IMR-90 (cell line): ENCODE measurements at regions not wholly inside any gene's neighbourhood (a gene's known extent, or its start where the extent isn't known, plus 50 kb on each side); places are given as distances from the start of the nearest gene placed in this dataset.

Source experiments
- ATAC-seq: fragments of 200-7000 bp; cut with Tn5 transposase; 2 replicates; pipeline ENCODE4 v1.9.1; 2020; ENCODE audit warnings: low read depth, mild to moderate bottlenecking, moderate library complexity
- BruUV-seq: library from RNA; stranded (reverse); fragments of 400-500 nt; replicated peaks from 2 replicates; lab custom pipeline; 2021; lab: Mats Ljungman, UMichigan
- CTCF ChIA-PET: fragments of 300-600 bp; formaldehyde crosslinking; extraction: SDS; loops from one replicate; lab custom pipeline; 2021; ENCODE audit warnings: antibody characterized with exemption; lab: Yijun Ruan, JAX
- POLR2A ChIA-PET: fragments of 300-600 bp; sonication (Branson Sonifier 250); formaldehyde crosslinking; loops from one replicate; lab custom pipeline; 2022; ENCODE audit warnings: antibody characterized with exemption; ENCODE audit not compliant: unreplicated experiment; lab: Charles Lee
- DNase-seq: peaks from one replicate; pipeline ENCODE4 v3.0.0; 2013
- H2AFZ ChIP-seq: replicated peaks from 2 replicates; pipeline ENCODE3; 2013; ENCODE audit warnings: low read length, mild to moderate bottlenecking; ENCODE audit not compliant: poor library complexity
- H2AK5ac ChIP-seq: 2 replicates; pipeline ENCODE4 v1.6.1; 2013; ENCODE audit warnings: low read depth, low read length, inconsistent platforms
- H2AK9ac ChIP-seq: replicated peaks from 2 replicates; pipeline ENCODE3; 2013; ENCODE audit warnings: mild to moderate bottlenecking, low read depth, low read length, moderate library complexity; ENCODE audit not compliant: poor library complexity
- H2BK120ac ChIP-seq: 2 replicates; pipeline ENCODE4 v1.6.1; 2013; ENCODE audit warnings: low read depth, low read length, inconsistent platforms
- H2BK15ac ChIP-seq: 3 replicates; pipeline ENCODE4 v1.6.1; 2013; ENCODE audit warnings: low read depth, low read length, inconsistent platforms
- H2BK20ac ChIP-seq: 2 replicates; pipeline ENCODE4 v1.6.1; 2013; ENCODE audit warnings: low read depth, mild to moderate bottlenecking, inconsistent platforms, low read length, moderate library complexity
- H2BK5ac ChIP-seq: 2 replicates; pipeline ENCODE4 v1.6.1; 2013; ENCODE audit warnings: mild to moderate bottlenecking, low read depth, low read length, inconsistent platforms; ENCODE audit not compliant: poor library complexity, severe bottlenecking
- H3K14ac ChIP-seq: replicated peaks from 2 replicates; pipeline ENCODE4 v1.6.1; 2013; ENCODE audit warnings: low read depth, low read length, inconsistent platforms
- H3K18ac ChIP-seq: 2 replicates; pipeline ENCODE4 v1.6.1; 2013; ENCODE audit warnings: low read depth, low read length, control low read depth
- H3K23ac ChIP-seq: 2 replicates; pipeline ENCODE4 v1.6.1; 2013; ENCODE audit warnings: low read depth, low read length, inconsistent platforms
- H3K27ac ChIP-seq: 2 replicates; pipeline ENCODE4 v1.5.1; 2013; ENCODE audit warnings: mild to moderate bottlenecking, control low read depth, low read length; ENCODE audit not compliant: insufficient read depth
- H3K27me3 ChIP-seq: 2 replicates; pipeline ENCODE4 v1.6.1; 2013; ENCODE audit warnings: low read length; ENCODE audit not compliant: control insufficient read depth, insufficient read depth
- H3K36me3 ChIP-seq: 2 replicates; pipeline ENCODE4 v1.6.1; 2013; ENCODE audit warnings: low read length, mixed read lengths; ENCODE audit not compliant: control insufficient read depth, insufficient read depth
- H3K4ac ChIP-seq: 2 replicates; pipeline ENCODE4 v1.6.1; 2013; ENCODE audit warnings: low read depth, low read length, inconsistent platforms
- H3K4me1 ChIP-seq: 2 replicates; pipeline ENCODE4 v1.6.1; 2013; ENCODE audit warnings: low read length, mixed read lengths; ENCODE audit not compliant: control insufficient read depth, insufficient read depth
- H3K4me2 ChIP-seq: 2 replicates; pipeline ENCODE4 v1.6.1; 2013; ENCODE audit warnings: low read depth, mild to moderate bottlenecking, control low read depth, low read length, moderate library complexity
- H3K4me3 ChIP-seq: 2 replicates; pipeline ENCODE4 v1.5.1; 2013; ENCODE audit warnings: low read depth, mild to moderate bottlenecking, control low read depth, low read length, moderate library complexity; ENCODE audit not compliant: insufficient read depth
- H3K56ac ChIP-seq: 2 replicates; pipeline ENCODE4 v1.6.1; 2013; ENCODE audit warnings: low read length, inconsistent platforms; ENCODE audit not compliant: insufficient read depth; ENCODE audit errors: extremely low read depth
- H3K79me1 ChIP-seq, 2 experiments: 2 replicates each; pipeline ENCODE4 v1.6.1; 2013; ENCODE audit warnings: low read length in 2 of 2, inconsistent platforms in 1 of 2, low read depth in 1 of 2
- H3K9ac ChIP-seq: 2 replicates; pipeline ENCODE4 v1.6.1; 2013; ENCODE audit warnings: low read depth, low read length, control low read depth
- H3K9me1 ChIP-seq: 2 replicates; pipeline ENCODE4 v1.6.1; 2013; ENCODE audit warnings: low read length, inconsistent platforms; ENCODE audit not compliant: insufficient read depth
- H3K9me3 ChIP-seq: 2 replicates; pipeline ENCODE4 v1.6.1; 2013; ENCODE audit warnings: low read length; ENCODE audit not compliant: control insufficient read depth, insufficient read depth
- H4K20me1 ChIP-seq: 2 replicates; pipeline ENCODE4 v1.6.1; 2013; ENCODE audit warnings: low read length, inconsistent platforms; ENCODE audit not compliant: insufficient read depth
- H4K5ac ChIP-seq: 2 replicates; pipeline ENCODE4 v1.6.1; 2013; ENCODE audit warnings: mild to moderate bottlenecking, low read depth, low read length, control low read depth
- H4K8ac ChIP-seq, 2 experiments: 2 replicates each; pipeline ENCODE4 v1.6.1; 2013; ENCODE audit warnings: low read depth in 2 of 2, low read length in 2 of 2, control low read depth in 1 of 2, inconsistent platforms in 1 of 2
- H4K91ac ChIP-seq: 2 replicates; pipeline ENCODE4 v1.6.1; 2013; ENCODE audit warnings: low read depth, low read length, inconsistent platforms; ENCODE audit not compliant: insufficient read depth
- BHLHE40 ChIP-seq: fragments of 150-350 bp; IDR thresholded peaks from 2 replicates; pipeline ENCODE4 v1.6.1; 2016; ENCODE audit warnings: mild to moderate bottlenecking, low read depth, low read length
- CHD1 ChIP-seq: IDR thresholded peaks from 2 replicates; pipeline ENCODE4 v1.6.1; 2012; ENCODE audit warnings: low read depth, low read length, improper control_type of control experiment
- ELK1 ChIP-seq: fragments of 150-350 bp; IDR thresholded peaks from 2 replicates; pipeline ENCODE4 v1.6.1; 2016; ENCODE audit warnings: low read depth, mild to moderate bottlenecking, low read length, moderate library complexity, borderline replicate concordance
- FOS ChIP-seq: fragments of 150-350 bp; IDR thresholded peaks from 2 replicates; pipeline ENCODE4 v1.6.1; 2016; ENCODE audit warnings: low read depth, low read length
- MAFK ChIP-seq: IDR thresholded peaks from 2 replicates; pipeline ENCODE4 v1.6.1; 2012; ENCODE audit warnings: low read depth, low read length, improper control_type of control experiment
- MAZ ChIP-seq: IDR thresholded peaks from 2 replicates; pipeline ENCODE4 v1.6.1; 2012; ENCODE audit warnings: low read depth, mild to moderate bottlenecking, low read length, improper control_type of control experiment, moderate library complexity, borderline replicate concordance
- MXI1 ChIP-seq: IDR thresholded peaks from 2 replicates; pipeline ENCODE4 v1.6.1; 2012; ENCODE audit warnings: low read depth, mild to moderate bottlenecking, low read length, moderate library complexity, borderline replicate concordance
- NFE2L2 ChIP-seq: fragments of 150-350 bp; IDR thresholded peaks from 2 replicates; pipeline ENCODE4 v1.6.1; 2016; ENCODE audit warnings: low read depth, mild to moderate bottlenecking, low read length
- POLR2A ChIP-seq: IDR thresholded peaks from 2 replicates; pipeline ENCODE4 v1.6.1; 2012; ENCODE audit warnings: mild to moderate bottlenecking, low read depth, low read length
- RCOR1 ChIP-seq: IDR thresholded peaks from 2 replicates; pipeline ENCODE4 v1.6.1; 2012; ENCODE audit warnings: mild to moderate bottlenecking, low read length, improper control_type of control experiment; ENCODE audit not compliant: insufficient replicate concordance
- RFX5 ChIP-seq: IDR thresholded peaks from 2 replicates; pipeline ENCODE4 v1.8.0; 2012; ENCODE audit warnings: low read depth, mild to moderate bottlenecking, low read length, moderate library complexity
- SMC3 ChIP-seq: fragments of 150-350 bp; IDR thresholded peaks from 2 replicates; pipeline ENCODE4 v1.6.1; 2016; ENCODE audit warnings: low read depth, mild to moderate bottlenecking, antibody characterized with exemption, low read length, moderate library complexity
- USF2 ChIP-seq: fragments of 150-350 bp; IDR thresholded peaks from 2 replicates; pipeline ENCODE4 v1.6.1; 2017; ENCODE audit warnings: mild to moderate bottlenecking, antibody characterized with exemption, low read length, low read depth
- WGBS, 2 experiments: methylation state at CpG; one replicate each; pipeline versions ENCODE4 v1.1.5 to v1.1.7; 2013; ENCODE audit warnings: missing lambda C conversion rate in 2 of 2; ENCODE audit not compliant: insufficient read length in 1 of 2; ENCODE audit errors: extremely low coverage in 2 of 2; 5-methylcytosine and 5-hydroxymethylcytosine counted together
- dilution Hi-C: fragments of 300-500 bp; cut with HindIII; formaldehyde crosslinking; loops from one replicate; pipeline ENCODE4 v1.14.3; 2018; ENCODE audit warnings: low sequenced_read_pairs; ENCODE audit not compliant: unreplicated experiment
- in situ Hi-C: fragments of 300-500 bp; cut with MboI; formaldehyde crosslinking; loops from 3 replicates; pipeline ENCODE4 v1.14.3; 2019; ENCODE audit warnings: low sequenced_read_pairs, inconsistent platforms, mixed read lengths
- intact Hi-C: fragments of 100-400 bp; cut with micrococcal nuclease; formaldehyde crosslinking; loops from 2 replicates; pipeline ENCODE4 v1.10.0; 2022

- H3K9me3 ChIP-seq, result no peaks in the 10 kb centered on the region
- no peak overlapping the region for H2BK15ac ChIP-seq
- POLR2A ChIA-PET, result no interaction called here
- peaks cover 11% of the 10 kb centered on the region for H3K27me3 ChIP-seq
- H3K9me1 ChIP-seq, result no peaks in the 10 kb centered on the region
- in situ Hi-C loops, result loop anchor here (10.0 kb wide), 1 partner anchor 170 kb away; no protein-coding TSS in a partner anchor
- no peak overlapping the region for H2BK120ac ChIP-seq
- no peak overlapping the region for H3K4ac ChIP-seq
- no peak overlapping the region for H3K9ac ChIP-seq
- H3K56ac ChIP-seq, result no peak overlapping the region
- CTCF ChIA-PET, result no interaction called here
- H3K14ac ChIP-seq, result no peak overlapping the region
- no peak overlapping the region for H4K91ac ChIP-seq
- no peak overlapping the region for H2AFZ ChIP-seq
- no peak overlapping the region for H3K23ac ChIP-seq
- no peaks in the 10 kb centered on the region for H3K79me1 ChIP-seq
- no peak overlapping the region for H2BK20ac ChIP-seq
- no peak overlapping the region for H2AK5ac ChIP-seq
- no peak for ATAC-seq
- no peaks in the 10 kb centered on the region for H3K36me3 ChIP-seq
- TF ChIP-seq MAFK (no peak), CHD1 (no peak), USF2 (no peak), FOS (no peak), SMC3 (no peak), RCOR1 (no peak), MAZ (no peak), BHLHE40 (no peak), POLR2A (no peak), NFE2L2 (no peak), RFX5 (no peak), MXI1 (no peak), ELK1 (no peak)
- H4K5ac ChIP-seq, result no peak overlapping the region
- no peak overlapping the region for H4K8ac ChIP-seq
- DNase-seq, result no peak
- intact Hi-C loops, result no loop called here
- no peaks in the 10 kb centered on the region for H4K20me1 ChIP-seq
- H2BK5ac ChIP-seq, result no peak overlapping the region
- no peak overlapping the region for H3K4me2 ChIP-seq
- H3K4me3 ChIP-seq, result no peak overlapping the region
- no peak overlapping the region for H3K18ac ChIP-seq
- H2AK9ac ChIP-seq, result no peak overlapping the region
- peaks cover 2% of the 10 kb centered on the region; the same call in 1 of the 2 replicates for H3K4me1 ChIP-seq
- no TSS peak for BruUV-seq
- no peak overlapping the region for H3K27ac ChIP-seq
- WGBS, 2 experiments, result 96% methylated on average over 5 of the region's 7 CpGs; no CpG with 5 or more reads in 1 of the 2 experiments
- dilution Hi-C loops, result no loop called here
Measured at GRCh38 chr2:19684516-19684915, 217.3 kb downstream of the TTC32 start.
